COLO668 (cell line): ENCODE measurements at regions not wholly inside any gene's neighbourhood (a gene's known extent, or its start where the extent isn't known, plus 50 kb on each side); places are given as distances from the start of the nearest gene placed in this dataset.
A peak's percentile ranks its signal among the peaks of the same experiment; 100 is the strongest.

Experiments used
- DNase-seq: peaks from one replicate; lab custom pipeline; 2025; ENCODE audit not compliant: unreplicated experiment; lab: John Stamatoyannopoulos, UW

DNA sequence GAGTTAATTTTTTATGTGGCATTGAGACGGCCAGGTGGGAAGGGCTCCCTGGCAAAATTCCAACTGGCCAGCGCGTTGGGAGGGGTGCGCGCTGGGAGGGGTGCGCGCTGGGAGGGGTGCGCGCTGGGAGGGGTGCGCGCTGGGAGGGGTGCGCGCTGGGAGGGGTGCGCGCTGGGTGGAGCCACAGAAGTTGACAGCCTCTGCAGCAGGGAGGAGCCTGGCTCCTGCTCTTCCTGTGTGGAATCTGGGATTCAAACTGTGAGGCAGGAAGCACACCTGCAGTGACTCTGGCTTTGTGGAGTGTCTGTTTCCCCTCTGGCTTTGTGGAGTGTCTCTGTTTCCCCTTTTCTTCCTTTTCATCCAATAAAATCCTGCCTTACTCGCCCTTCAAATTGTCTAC, 147.9 kb upstream of the CBLN2 start:
- DNase-seq = peak; percentile 85

DNA sequence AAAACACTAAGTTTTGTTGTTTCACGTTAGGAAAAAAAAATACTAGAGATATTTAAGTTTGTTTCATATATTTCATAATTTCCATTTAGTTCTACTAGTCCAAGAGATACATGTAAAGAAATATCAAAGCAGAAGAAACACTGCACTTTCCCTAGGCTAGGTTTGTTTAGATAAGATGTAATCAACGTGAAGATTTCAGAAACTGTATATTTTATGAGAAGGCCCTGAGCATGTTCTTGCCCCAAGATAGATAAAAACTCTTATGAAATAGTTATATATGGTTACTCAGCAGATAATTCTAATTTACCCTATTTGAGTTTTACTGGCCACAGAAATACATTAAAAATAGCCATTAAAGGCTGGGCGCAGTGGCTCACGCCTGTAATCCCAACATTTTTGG, 143.6 kb upstream of the CBLN2 start:
- no peak for DNase-seq

DNA sequence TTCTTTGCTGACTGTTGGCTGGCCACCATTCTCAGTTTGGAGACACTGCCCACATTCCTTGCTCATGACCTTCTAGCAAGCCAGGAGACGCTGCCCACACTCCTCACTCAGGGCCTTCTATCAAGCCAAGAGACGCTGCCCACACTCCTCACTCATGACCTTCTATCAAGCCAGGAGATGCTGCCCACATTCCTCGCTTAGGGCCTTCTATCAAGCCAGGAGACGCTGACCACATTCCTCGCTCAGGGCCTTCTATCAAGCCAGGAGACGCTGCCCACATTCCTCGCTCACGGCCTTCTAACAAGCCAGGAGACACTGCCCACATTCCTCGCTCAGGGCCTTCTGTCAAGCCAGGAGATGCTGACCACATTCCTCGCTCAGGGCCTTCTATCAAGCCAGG, 131.3 kb upstream of the CBLN2 start:
- no peak for DNase-seq

DNA sequence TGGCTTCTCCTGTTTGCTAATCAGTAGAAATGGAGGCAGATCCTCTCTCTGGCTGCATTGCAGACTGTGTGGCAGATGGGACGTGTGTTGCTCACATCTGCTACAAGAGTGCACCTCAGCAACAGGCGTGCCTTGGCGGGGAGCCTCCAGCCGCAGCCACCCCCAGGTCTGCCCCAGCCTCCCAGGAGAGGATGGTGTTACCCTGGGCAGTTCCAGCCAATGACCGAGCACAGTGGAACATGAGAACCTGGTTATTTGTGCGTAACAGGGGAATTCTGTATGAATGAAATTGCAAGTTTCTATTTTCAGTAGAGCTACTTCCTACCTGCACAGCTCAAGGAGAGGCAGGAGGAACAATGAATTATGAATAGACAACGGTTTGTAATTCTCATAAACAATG, 130.6 kb upstream of the CBLN2 start:
- DNase-seq = no peak

DNA sequence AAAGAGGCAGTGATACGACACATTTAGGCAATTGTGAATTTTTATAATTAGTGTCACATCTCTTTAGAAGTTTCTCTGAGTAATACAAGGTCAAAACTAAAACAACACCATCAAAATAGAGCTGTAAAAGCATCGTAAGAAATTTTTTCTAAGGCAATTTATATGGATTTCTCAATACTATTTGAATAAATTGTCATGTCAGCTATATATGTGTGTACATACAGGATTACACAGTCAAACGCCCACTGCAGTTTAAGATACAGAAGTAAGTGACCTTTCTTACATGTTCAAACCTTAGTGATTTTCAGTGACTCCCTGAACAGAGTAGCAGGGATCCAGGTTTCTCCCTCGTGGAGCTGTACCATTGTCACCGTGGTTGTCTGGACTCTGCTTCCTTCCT, 129.1 kb upstream of the CBLN2 start:
- DNase-seq = no peak

DNA sequence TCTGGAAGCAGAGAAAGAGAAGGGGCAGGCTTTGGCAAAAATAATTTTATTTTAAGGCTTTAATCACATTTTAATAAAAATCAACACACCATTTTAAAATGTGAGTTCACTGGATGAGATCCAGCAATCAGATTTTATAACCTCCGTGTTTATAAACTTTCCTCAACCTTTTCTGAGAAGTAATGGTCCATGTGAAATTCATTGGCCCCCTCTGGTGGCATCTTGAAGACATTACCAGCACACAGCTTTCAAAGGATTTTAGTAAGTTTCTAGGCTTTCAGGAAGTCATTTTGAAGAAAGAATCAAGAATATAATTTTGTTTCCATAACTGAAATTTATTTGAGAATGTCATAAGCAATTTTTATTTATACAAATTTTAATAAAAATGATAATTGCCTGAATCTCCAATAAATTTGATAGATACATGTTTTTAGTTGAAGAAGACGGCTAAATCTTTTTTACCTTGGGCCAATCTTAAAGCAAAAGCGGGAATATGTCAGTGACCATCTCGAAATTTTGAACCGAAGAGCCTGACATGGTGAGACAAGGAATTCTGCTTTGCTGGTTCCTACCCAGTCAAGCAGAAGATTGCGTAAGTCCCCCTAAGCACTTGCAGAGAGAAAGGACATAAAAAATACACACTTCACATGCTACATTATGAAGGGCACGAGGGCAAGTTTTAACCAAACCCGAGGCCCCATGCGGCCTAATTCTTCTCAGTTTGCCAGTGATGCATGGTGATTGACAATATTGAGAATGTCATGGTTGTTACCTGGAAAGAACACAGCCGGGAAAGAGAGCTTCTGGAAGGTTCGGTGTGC, 128.4 kb upstream of the CBLN2 start:
- DNase-seq = no peak

DNA sequence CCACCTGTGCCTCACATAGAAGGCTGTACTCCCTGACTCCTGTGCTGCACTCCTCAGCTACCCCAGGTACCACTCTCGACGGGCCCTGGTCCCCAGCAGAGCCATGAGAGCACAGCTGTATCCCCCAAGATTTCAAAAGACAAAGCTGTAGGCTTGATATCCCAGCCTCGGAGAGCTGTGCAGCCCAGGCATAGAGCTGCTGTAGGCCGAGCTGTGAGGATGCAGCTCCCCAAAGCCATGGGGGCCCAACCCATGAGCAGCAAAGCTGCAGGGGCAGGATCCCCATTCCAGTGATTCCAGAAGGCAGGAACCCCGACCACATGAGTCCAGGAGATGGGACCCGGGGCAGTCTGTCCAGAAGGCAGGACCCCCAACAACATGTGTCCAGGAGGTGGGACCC, 123.8 kb upstream of the CBLN2 start:
- no peak for DNase-seq

DNA sequence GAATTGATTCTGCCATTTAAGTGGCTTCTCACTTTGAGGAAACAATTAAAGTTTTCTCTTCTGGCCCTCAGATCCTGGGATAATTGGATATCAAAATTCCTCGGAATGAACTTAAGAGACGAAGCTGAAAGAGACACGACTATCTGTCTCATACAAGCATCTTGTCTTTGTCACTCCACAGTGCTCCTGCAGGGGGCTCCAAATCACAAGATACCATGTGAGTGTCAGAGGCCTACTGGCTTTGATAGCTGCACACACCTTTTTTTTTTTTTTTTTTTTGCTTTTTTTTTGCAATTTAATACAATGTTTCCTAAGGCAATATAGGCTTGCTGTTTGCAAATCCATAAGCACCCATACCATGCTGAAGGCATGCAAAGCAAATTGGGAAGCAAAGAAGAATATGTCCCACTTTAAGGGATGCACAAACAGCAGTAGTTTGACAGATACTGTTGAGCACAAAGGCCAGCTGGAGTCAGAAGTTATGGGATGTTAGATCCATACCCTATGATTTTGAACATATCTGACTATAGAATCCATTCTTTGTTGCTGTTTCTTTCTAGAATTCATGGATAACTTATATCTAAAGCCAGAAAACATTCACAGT, 109.0 kb upstream of the CBLN2 start:
- peak; percentile 50 for DNase-seq

DNA sequence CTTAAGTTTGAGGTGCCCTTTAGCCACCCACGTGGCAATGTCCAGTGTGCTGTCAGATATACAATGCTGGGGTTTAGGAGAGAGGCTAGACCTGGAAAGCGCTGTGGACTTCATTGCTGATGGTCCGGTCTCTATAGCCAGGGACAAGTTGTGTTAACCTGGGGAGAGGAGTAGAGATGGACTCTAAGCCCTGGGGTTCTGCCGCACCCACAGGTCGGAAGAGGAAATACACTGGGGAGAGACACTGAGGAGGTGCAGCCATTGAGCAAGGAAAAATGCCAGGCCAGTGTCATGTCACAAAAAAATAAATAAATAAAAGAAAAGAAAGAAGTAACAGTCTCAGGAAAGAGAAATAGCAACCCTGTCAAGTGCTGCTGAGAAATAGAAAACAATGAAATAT, 106.9 kb upstream of the CBLN2 start:
- no peak for DNase-seq

DNA sequence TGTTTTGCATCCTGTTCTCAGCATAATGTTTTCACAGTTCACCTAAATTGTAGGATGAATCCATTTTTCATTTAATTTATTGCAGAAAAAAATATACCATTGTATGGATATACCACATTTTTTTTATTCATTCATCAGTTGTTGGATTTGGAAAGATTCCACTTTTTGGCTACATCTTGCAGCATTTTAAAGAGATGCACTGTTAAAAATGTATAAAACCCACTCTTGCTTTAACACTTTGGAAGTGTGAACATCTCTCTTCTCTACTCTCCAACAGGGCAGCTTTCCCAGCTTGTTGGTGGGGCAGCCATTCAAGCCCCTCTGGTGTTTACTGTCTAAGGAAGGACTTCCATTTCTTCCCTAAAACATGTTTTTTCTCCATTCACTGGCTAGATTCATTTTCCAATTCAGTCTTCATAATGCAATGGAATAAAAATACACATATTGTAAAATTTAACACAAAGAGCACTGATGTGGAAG, 104.4 kb upstream of the CBLN2 start:
- no peak for DNase-seq

DNA sequence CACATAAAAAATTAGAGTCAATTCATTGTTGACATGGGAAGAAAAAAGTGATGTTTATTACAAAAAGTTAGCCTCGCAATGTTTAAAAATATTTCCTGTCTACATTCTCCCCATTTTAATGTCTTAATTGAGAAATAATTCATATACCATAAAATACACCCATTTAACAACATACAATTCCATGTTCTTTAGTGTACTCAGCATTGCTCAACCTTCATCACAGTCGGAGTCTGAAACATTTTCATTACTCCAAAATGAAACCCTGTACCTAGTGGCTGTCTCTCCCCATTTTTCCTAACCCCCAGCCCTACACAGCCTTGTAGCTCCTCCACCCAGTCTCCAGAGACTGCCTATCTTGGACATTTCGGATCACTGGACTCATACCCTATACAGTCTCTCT, 103.9 kb upstream of the CBLN2 start:
- DNase-seq = no peak

DNA sequence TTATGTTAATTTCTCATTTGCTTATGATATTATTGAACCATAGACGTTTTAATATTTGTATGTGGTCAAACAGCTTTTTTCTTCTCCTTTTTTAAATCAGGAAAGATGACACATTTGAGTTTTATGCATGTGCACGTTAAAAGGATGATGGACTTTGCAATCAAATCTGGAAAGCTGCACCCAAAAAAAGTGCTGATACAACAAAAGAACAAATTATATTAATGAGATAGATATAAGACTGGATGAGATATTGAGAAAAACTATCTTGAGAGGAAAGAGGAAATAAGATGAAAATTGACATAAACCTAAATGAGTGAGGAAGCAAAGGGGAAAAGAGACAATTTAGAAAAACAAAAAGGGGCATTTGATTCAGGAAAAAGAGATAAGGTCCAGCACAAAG, 96.4 kb upstream of the CBLN2 start:
- DNase-seq = no peak

DNA sequence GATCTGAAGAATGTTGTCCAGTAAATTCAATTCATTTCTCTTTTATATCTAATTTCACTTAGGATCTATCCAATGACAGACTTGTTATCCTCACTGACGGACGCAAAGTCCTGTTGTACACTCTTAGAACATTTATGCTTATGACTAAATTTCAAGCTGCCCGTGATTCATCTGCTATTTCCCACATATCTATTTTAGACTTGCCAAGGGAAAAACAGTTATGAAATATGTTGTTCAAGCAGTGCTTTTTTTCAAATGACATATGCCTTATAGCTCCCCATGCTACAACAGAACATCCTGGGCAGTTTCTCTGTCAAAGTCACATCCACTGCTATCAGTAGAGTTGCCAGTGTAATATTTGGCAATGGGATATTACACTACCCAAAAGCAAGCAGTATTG, 94.2 kb upstream of the CBLN2 start:
- no peak for DNase-seq

DNA sequence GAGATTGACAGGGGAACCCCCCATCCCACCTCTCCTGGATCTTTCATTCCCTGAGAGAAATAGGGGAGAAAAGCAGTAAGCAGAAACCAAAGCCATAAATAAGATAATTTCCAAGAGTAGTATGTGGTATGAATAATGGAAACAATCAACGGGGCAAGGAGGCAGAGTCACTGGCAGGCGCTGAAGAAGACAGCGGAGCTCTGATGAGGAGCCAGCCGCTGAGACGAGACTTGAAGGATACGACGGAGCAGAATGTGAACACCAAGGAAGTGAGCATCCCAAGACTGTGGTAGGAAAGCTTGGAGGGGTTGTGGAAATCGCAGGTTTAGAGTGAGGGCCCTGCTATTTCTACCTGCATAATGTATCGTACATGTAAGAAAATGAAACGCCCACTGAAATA, 93.6 kb upstream of the CBLN2 start:
- DNase-seq = no peak

DNA sequence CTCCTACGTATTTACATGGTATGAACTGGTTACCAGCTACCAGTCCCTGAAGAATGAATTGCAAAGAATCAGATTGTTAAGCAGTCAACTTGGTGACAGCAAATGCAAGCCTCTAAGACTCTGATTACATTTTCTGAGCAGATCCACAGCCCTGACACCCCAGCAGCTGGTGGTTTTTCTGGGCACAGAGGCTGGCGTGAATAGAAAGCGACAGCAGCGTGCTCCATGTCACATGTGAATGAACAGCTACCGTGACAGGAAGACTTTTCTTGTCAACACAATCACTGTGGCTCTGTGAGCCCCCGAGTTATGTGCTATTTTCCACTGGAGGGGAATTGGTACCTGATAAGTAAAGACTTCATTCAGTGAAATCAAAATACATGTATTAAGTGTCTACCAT, 93.2 kb upstream of the CBLN2 start:
- no peak for DNase-seq

DNA sequence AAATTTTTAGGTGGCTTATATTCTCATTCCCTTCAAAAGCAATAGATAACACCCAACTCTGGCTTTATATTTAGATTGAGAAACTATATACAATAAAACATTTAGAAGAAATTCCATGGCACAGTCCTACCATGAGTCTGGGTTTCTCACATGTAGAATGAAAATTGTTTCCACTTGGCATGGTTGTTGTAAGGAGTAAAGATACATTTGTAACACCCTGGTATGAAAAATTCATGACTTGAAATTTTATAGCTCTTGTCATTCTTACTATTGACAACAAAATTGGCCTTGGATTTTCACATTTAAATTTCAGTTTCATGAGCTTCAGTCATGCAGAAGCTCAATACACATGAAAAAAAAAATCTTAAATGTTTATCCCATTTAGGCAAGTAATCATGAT, 92.5 kb upstream of the CBLN2 start:
- no peak for DNase-seq

DNA sequence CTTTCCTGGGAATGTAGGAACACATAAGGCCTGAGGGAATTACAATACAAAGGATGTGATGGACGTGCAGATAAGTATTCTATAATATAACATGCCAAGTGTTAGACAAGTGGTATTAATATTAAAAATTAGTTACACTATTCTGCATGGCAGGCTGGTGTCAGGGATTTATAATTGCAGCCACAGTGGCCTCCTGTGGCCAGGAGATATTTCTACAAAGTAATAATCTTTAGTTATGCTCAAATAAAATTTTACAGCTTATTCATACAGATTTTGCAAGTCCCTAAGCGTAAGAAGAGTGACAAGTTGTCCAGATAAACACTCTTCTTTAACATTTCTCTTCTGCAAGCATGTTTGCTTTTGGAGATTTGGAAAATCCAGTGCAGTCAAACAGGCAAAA, 90.4 kb upstream of the CBLN2 start:
- no peak for DNase-seq

DNA sequence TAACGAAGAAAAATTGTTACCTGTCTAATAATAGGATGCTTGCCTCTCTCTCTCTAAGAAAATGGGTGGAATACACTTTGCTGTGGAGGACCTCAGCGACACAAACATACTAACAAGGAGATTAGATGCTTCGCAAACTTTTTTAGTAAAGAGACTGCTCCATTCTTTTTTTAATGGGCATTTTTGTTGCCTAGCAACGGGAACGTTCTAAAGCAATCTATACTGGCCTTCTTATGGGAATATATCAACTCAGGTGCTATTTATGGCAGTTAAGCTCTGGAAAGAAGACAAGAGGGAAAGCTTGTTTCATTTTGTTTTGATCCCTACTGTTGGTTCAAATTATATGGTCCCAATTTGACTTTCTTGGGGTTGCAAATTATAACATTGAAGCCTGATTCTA, 86.8 kb upstream of the CBLN2 start:
- no peak for DNase-seq

DNA sequence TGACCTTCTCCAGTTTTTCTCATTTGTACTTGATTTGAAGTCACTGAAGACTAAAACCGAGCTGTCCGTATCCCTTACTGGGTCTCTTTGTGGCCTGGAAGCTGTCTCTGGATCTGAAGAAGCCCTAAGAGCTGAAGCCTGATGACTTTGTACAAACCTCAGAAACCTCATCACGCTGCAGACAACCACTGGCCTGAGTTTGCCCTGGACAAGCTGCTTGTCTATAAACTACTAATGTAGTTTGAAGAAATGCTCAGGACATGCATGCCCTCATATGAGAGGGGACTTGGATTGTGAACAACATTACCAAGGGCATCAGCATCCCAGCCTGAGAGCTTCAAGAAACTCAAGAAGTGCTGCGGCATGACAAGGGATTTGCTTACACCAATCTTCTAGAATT, 79.3 kb upstream of the CBLN2 start:
- no peak for DNase-seq

DNA sequence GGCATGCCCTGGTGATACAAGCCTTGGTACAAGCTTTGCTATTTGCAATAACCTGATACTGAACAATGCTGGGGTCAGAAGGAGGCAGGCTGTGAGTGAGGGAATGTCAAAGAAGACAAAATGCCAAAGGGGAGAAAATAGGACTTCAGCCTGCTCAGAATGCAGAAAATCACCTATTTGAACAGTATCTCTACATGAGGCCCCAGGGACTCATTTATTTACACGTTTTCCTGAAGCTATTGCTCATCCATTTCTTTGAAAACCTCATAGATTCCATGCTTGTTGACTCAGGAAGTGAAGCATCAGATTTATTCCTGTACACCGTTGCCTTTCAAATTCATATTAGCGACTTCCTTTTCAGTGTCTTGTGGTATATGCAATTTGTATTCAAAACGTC, 69.4 kb upstream of the CBLN2 start:
- DNase-seq = no peak

DNA sequence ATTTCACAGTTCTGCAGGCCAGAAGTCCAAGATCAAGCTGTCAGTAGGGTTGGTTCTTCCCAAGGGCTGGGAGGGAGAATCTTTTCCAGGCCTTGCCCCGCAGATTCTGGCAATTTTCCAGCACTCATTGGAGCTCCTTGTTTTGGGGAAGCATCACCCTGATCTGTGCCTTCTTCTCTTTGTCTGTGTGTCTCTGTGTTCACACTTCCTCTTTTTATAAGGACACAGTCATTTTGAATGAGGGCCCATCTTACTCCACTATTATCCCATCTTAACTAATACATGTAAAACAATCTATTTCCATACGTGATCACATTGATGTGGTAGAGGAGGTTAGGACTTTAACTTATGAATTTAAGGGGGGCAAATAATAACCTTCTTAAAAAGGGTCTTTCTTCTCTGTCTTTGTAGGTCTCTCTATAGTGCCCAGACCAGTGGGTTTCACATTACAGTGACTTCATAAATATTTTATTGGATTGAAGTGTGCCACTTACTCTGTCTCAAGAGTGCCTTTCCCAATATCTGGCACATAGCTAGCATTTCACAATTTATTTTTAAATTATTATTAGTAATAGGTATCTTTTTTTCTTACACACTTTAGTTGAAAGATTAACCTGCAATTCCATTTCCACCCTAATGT, 68.9 kb upstream of the CBLN2 start:
- DNase-seq = no peak

DNA sequence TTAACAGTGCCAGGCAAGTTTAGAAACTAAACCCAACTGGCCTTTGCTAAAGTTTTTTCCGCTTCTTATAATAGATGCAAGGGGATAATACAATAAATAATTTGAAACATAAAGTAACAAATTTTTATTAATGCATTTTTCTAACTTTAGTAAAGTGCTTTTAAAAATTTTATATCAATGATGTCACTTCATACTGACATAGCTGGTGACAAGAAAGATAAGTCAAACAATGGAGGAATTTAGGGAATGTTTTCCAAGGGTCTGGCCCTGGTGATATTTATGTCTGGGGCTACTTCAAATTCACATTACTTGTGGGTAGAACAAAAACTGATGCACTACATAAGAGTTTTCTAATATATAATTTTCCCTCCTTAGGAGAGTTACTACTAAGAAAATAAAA, 61.2 kb upstream of the CBLN2 start:
- DNase-seq = no peak
